Muscle layer of duodenum (tissue), 2 donors: ENCODE measurements at regions not wholly inside any gene's neighbourhood (a gene's known extent, or its start where the extent isn't known, plus 50 kb on each side); places are given as distances from the start of the nearest gene placed in this dataset.

Source experiments
- H3K27ac ChIP-seq: one replicate; pipeline ENCODE4 v1.7.0; 2013; ENCODE audit warnings: mild to moderate bottlenecking, low read length
- H3K27me3 ChIP-seq: one replicate; pipeline ENCODE4 v1.7.0; 2013; ENCODE audit warnings: low read depth, mild to moderate bottlenecking, control low read depth, low read length
- H3K36me3 ChIP-seq, 2 donors: one replicate each; pipeline ENCODE4 v1.7.0; 2013; ENCODE audit warnings: low read length in 2 of 2, control low read depth in 1 of 2, mild to moderate bottlenecking in 1 of 2; ENCODE audit not compliant: insufficient read depth in 2 of 2, control insufficient read depth in 1 of 2
- H3K4me1 ChIP-seq, 2 donors: one replicate each; pipeline ENCODE4 v1.7.0; 2013; ENCODE audit warnings: low read length in 2 of 2, mild to moderate bottlenecking in 2 of 2, control low read depth in 1 of 2, moderate library complexity in 1 of 2; ENCODE audit not compliant: insufficient read depth in 2 of 2, control insufficient read depth in 1 of 2
- H3K4me3 ChIP-seq, 2 donors: one replicate each; pipeline ENCODE4 v1.7.0; 2013; ENCODE audit warnings: low read length in 2 of 2, low read depth in 1 of 2, mild to moderate bottlenecking in 1 of 2
- H3K9me3 ChIP-seq, 2 donors: one replicate each; pipeline ENCODE4 v1.7.0; 2013; ENCODE audit warnings: low read length in 2 of 2, control low read depth in 1 of 2, mild to moderate bottlenecking in 1 of 2; ENCODE audit not compliant: control insufficient read depth in 1 of 2
- donor health status: healthy.

DNA sequence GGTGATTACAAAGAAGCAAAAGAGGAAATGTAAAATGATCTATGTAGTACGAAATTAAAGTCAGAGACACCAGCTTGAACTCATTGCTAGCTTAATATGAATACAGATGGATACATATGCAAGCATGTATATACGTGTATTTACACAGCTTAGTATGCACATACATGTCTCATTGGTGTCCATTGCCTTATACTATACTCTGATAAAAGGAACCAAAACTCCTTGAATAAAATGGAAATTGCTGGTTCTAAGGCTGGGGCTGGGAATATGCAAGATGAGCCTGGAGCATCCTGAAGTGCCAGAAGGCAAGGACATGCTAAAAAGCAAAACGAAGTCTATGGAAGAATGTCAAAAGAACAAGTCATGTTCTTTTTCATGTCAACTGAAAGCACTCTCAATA lies 1424.4 kb upstream of the SLC39A10 start:
- no peak overlapping the region for H3K4me3 ChIP-seq
- H3K4me1 ChIP-seq: no peaks in the 10 kb centered on the region
- no peaks in the 10 kb centered on the region for H3K9me3 ChIP-seq
- H3K36me3 ChIP-seq: no peaks in the 10 kb centered on the region
- no peaks in the 10 kb centered on the region for H3K27me3 ChIP-seq
- H3K27ac ChIP-seq: no peak overlapping the region

DNA sequence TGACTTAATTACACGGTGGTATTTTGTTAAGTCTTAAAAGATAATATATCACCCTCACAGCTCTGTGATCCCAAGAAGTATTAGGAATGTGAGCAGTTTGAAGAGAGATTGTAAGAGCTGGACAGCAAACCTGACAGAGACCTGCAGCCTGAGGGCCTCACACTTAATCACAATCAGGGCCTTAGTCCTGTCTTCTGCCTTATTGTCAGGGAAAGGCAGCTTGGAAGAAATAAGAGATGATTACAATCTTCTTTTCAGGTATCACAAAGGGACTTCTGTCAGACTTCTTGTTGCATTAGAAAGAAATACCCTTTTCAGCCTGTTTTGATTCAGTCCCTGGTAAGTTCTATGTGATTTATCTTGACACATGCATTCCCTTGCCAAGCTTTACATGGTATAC lies 1433.8 kb upstream of the SLC39A10 start:
- no peak overlapping the region for H3K4me3 ChIP-seq
- H3K36me3 ChIP-seq: no peaks in the 10 kb centered on the region
- no peaks in the 10 kb centered on the region for H3K9me3 ChIP-seq
- no peak overlapping the region for H3K27ac ChIP-seq
- H3K4me1 ChIP-seq: no peaks in the 10 kb centered on the region
- no peaks in the 10 kb centered on the region for H3K27me3 ChIP-seq

DNA sequence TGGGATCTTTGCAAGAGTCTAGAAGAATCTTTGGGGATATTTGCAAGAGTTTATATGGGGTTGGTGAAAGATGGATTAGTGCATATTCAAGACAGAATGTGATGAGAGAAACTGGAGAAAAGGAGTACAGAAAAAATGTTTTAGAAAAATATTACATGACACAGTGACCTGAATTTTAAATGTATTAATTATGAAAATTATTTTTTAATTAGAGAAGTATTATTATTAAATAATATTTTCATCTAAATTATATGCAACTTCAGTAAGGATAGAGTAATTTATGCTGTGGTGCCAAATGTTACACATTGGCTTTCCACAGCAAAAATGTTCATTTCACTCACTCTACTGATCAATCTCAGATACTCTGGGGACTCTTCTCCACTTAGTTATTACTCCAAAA lies 1442.8 kb upstream of the SLC39A10 start:
- Histone ChIP-seq H3K4me3 (no peak overlapping the region), H3K36me3 (no peaks in the 10 kb centered on the region), H3K9me3 (no peaks in the 10 kb centered on the region), H3K27ac (no peak overlapping the region), H3K4me1 (no peaks in the 10 kb centered on the region), H3K27me3 (no peaks in the 10 kb centered on the region)

DNA sequence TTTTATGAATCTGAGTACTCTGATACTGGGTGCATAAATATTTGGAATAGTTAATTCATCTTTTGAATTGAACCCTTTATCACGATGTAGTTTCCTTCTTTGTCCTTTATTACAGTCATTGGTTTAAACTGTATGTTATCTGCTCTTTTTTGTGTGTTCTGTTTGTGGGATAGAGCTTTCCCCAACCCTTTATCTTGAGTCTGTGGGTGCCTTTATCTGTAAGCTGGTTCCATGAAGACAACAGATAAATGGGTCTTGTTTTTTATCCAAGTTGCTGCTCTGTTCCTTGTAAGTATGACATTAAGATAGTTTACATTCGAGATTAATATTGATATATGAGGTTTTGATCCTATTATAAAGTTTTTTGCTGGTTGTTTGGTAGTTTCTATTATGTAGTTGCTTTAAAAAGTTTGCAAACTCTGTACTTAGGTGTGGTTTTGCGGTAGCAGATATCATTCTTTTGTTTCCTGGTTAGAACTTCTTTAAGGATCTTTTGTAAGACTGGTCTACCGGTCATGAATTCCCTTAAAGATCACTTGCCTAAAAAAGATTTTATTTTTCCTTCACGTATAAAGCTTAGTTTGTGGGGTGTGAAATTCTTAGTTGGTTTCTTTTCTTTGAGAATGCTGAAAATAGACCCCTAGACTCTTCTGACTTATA lies 1451.3 kb upstream of the SLC39A10 start:
- Histone ChIP-seq H3K4me1 (no peaks in the 10 kb centered on the region), H3K27ac (no peak overlapping the region), H3K4me3 (no peak overlapping the region), H3K27me3 (no peaks in the 10 kb centered on the region), H3K9me3 (no peaks in the 10 kb centered on the region), H3K36me3 (no peaks in the 10 kb centered on the region)

DNA sequence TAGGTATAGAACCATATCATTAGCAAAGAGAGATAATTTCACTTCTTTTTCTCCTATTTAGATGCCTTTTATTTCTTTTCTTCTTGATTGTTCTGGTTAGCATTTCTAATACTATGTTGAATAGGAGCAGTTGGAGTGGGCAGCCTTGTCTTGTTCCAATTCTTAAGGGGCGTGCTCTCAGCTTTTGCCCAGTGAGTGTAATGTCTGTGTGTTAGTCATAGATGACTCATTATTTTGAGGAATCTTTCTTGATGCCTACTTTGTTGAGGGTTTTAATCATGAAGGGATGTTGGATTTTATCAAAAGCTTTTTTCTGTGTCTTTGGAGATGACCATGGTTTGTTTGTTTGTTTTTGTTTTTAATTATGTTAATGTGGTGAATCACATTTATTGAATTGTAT lies 1453.1 kb upstream of the SLC39A10 start:
- Histone ChIP-seq H3K9me3 (peaks cover 0 to 5% of the 10 kb centered on the region in 2 donors), H3K27me3 (no peaks in the 10 kb centered on the region), H3K36me3 (no peaks in the 10 kb centered on the region)

DNA sequence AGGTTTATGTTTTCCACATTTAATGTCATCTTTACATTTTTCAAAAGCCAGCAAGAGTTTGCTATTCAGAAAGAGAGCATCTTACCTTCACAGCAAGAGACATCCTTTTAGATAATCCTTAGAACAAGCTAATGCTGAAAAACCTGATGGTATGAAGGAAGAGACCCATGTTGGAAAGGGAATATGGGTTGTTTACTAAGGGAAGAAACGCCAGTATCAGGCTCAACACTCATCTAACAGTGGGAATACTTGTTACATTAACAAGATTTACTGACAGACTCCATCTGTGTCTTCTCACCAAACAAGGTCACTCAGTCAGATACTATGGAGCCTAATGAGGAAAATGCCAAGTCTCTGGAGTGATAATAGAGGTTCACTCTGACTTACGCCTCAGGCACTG lies 1474.1 kb upstream of the SLC39A10 start:
- Histone ChIP-seq H3K27me3 (no peaks in the 10 kb centered on the region), H3K4me3 (no peak overlapping the region), H3K4me1 (no peaks in the 10 kb centered on the region), H3K9me3 (peaks cover 0 to 2% of the 10 kb centered on the region in 2 donors), H3K36me3 (no peaks in the 10 kb centered on the region), H3K27ac (no peak overlapping the region)

More for the DNA sequence above, 1453.1 kb upstream of the SLC39A10 start:
- Histone ChIP-seq H3K4me3 (no peak overlapping the region), H3K4me1 (no peaks in the 10 kb centered on the region), H3K27ac (no peak overlapping the region)

DNA sequence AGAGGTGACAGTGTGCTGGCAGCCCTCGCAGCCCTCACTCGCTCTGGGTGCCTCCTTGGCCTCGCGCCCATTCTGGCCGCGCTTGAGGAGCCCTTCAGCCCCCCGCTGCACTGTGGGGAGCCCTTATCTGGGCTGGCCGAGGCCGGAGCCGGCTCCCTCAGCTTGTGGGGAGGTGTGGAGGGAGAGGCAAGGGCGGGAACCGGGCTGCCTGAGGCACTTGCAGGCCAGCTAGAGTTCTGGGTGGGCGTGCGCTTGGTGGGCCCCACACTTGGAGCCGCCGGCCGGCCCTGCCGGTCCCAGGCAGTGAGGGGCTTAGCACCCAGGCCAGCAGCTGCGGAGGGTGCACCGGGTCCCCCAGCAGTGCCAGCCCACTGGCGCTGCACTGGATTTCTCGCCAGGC lies 1480.9 kb upstream of the SLC39A10 start:
- Histone ChIP-seq H3K27ac (no peak overlapping the region), H3K36me3 (no peaks in the 10 kb centered on the region), H3K9me3 (no peaks in the 10 kb centered on the region), H3K4me3 (no peak overlapping the region), H3K27me3 (no peaks in the 10 kb centered on the region), H3K4me1 (no peaks in the 10 kb centered on the region)

DNA sequence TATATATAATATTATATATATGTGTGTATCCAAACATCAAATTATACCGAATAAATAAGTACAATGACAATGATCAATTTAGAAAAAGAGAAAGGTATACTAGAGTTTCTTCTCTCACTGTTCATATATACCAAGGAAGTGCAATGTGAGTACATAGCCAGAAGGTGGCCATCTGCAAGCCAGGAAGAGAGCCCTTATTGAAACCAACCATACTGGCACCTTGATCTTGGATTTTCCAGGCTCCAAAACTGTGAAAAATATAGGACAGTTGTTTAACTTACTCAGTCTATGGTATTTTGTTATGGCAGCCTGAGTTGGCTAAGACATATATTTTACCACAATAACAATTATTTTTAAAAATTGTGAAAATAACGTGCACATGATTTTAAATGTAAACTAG lies 1490.2 kb upstream of the SLC39A10 start:
- H3K9me3 ChIP-seq: no peaks in the 10 kb centered on the region
- H3K27me3 ChIP-seq: no peaks in the 10 kb centered on the region
- H3K4me1 ChIP-seq: no peaks in the 10 kb centered on the region
- H3K27ac ChIP-seq: no peak overlapping the region
- H3K4me3 ChIP-seq: no peak overlapping the region
- H3K36me3 ChIP-seq: no peaks in the 10 kb centered on the region

DNA sequence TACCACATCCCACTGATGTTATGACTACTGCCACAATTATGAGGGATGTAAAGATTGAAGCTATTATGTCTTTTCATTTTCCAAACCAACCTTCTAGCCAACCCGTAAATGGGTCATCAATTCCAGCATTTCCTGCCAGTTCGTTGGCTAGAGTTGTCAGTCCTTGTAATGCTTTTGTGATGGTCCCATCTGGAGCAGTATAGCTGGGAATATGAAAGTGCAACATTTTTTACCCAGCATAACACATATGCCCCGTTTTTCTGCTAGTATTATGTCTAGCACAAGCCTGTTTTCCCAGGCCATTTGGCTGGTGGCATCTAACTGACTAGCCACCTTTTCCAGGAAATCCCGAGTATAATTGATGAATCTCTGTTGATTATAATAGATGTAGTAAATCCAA lies 1501.6 kb upstream of the SLC39A10 start:
- no peaks in the 10 kb centered on the region for H3K4me1 ChIP-seq
- no peaks in the 10 kb centered on the region for H3K27me3 ChIP-seq
- H3K4me3 ChIP-seq: no peak overlapping the region
- peaks cover 0 to 6% of the 10 kb centered on the region in 2 donors for H3K9me3 ChIP-seq
- no peaks in the 10 kb centered on the region for H3K36me3 ChIP-seq
- H3K27ac ChIP-seq: no peak overlapping the region

DNA sequence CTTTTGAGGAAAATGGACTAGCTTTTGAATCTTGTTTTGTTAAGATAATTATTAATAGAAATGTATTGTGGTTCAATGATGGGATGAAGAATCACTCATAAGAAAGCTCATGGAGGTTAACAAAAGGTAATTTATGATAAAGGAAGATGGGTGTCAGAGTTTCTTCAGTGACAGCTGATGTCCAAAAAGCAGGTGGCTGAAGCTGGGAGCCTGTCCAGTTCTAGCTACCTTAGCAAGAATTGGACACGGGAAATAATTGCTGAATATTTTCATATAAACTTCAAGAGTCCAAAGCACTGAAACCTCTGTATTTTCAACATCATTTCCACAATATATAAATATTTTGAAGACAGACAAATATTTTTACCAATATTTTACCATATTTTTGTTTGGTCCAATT lies 1505.8 kb upstream of the SLC39A10 start:
- no peaks in the 10 kb centered on the region for H3K9me3 ChIP-seq
- no peaks in the 10 kb centered on the region for H3K4me1 ChIP-seq
- no peak overlapping the region for H3K27ac ChIP-seq
- no peaks in the 10 kb centered on the region for H3K36me3 ChIP-seq
- H3K27me3 ChIP-seq: no peaks in the 10 kb centered on the region
- no peak overlapping the region for H3K4me3 ChIP-seq

DNA sequence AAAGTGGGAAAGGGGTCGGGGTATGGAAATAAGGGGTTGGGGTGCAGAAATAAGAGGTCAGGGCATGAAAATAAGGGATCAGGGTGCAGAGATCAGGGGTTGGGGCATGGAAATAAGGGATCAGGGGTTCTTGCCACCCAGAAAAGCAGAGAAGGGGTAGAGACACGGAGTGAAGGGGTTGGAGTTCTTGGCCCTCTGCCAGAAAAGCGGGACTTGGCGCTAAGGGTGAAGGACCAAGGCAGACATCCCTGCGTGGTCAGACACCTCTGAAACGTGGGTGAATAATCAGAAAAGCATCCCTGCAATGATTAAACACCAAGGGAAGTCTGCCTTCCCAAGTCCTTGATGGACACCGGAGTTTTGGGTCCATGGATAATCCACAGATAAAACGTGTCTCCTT lies 1521.6 kb upstream of the SLC39A10 start:
- Histone ChIP-seq H3K9me3 (no peaks in the 10 kb centered on the region), H3K4me3 (no peak overlapping the region), H3K27ac (no peak overlapping the region), H3K27me3 (no peaks in the 10 kb centered on the region), H3K4me1 (no peaks in the 10 kb centered on the region), H3K36me3 (no peaks in the 10 kb centered on the region)

DNA sequence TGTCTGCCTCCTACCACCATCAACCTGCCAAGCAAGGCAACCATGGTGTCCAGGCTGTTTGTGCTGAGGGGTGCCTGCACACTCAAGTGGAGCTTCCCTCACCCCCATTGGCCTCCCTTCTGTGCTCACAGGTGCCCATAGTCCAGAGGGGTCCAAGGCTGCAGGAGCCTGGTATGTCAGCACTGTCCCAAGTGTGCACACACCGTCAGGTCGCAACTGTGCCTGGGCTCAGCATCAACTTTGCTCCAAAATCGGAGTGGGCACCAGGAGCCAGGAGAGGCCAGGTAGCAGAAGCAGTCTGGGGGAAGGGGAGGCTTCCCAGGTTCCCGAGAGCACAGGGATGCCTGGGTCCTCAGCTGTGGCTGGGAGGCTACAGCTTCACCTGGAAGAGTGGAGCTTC lies 1528.2 kb upstream of the SLC39A10 start:
- H3K4me3 ChIP-seq: peak overlapping the region in 1 of 2 donors; percentile 6
- H3K9me3 ChIP-seq: peaks cover 0 to 6% of the 10 kb centered on the region in 2 donors
- no peaks in the 10 kb centered on the region for H3K36me3 ChIP-seq
- H3K27ac ChIP-seq: no peak overlapping the region
- no peaks in the 10 kb centered on the region for H3K27me3 ChIP-seq
- H3K4me1 ChIP-seq: no peaks in the 10 kb centered on the region
